Astrocyte (in vitro differentiated cells and primary cell): ENCODE measurements at regions not wholly inside any gene's neighbourhood (a gene's known extent, or its start where the extent isn't known, plus 50 kb on each side); places are given as distances from the start of the nearest gene placed in this dataset.
A peak's percentile ranks its signal among the peaks of the same experiment; 100 is the strongest.

Source experiments
- DNase-seq: peaks from one replicate; pipeline ENCODE4 v3.0.0-alpha.2; 2010; ENCODE audit warnings: low read depth
- FAIRE-seq: peaks from 2 replicates; lab custom pipeline; 2011; peaks lifted over from hg19 to GRCh38; lab: Jason Lieb, UNC
- H2AFZ ChIP-seq: 2 replicates; pipeline ENCODE4 v1.6.0; 2012; ENCODE audit warnings: low read depth, low read length, inconsistent platforms
- H3K27ac ChIP-seq: 2 replicates; pipeline ENCODE4 v1.5.1; 2011; ENCODE audit warnings: low read depth, low read length, inconsistent platforms
- H3K27me3 ChIP-seq: 2 replicates; pipeline ENCODE4 v1.6.0; 2011; ENCODE audit warnings: low read length, inconsistent platforms; ENCODE audit not compliant: insufficient read depth
- H3K36me3 ChIP-seq: 2 replicates; pipeline ENCODE4 v1.5.1; 2011; ENCODE audit warnings: low read length, inconsistent platforms; ENCODE audit not compliant: insufficient read depth
- H3K4me1 ChIP-seq: 2 replicates; pipeline ENCODE4 v1.5.1; 2011; ENCODE audit warnings: low read length, inconsistent platforms; ENCODE audit not compliant: insufficient read depth
- H3K4me2 ChIP-seq: 2 replicates; pipeline ENCODE4 v1.6.0; 2012; ENCODE audit warnings: low read length, inconsistent platforms
- H3K4me3 ChIP-seq: 2 replicates; pipeline ENCODE4 v1.5.1; 2011; ENCODE audit warnings: low read depth, mild to moderate bottlenecking, low read length, inconsistent platforms; ENCODE audit not compliant: insufficient read depth
- H3K79me2 ChIP-seq: 2 replicates; pipeline ENCODE4 v1.6.0; 2012; ENCODE audit warnings: mild to moderate bottlenecking, low read length, inconsistent platforms; ENCODE audit not compliant: insufficient read depth
- H3K9ac ChIP-seq: 2 replicates; pipeline ENCODE4 v1.6.0; 2012; ENCODE audit warnings: mild to moderate bottlenecking, low read length, inconsistent platforms
- H3K9me3 ChIP-seq: 2 replicates; pipeline ENCODE4 v1.5.1; 2012; ENCODE audit warnings: low read depth, mild to moderate bottlenecking, low read length, inconsistent platforms; ENCODE audit not compliant: insufficient read depth
- H4K20me1 ChIP-seq: 2 replicates; pipeline ENCODE4 v1.6.0; 2012; ENCODE audit warnings: low read length, inconsistent platforms; ENCODE audit not compliant: insufficient read depth
- H3K27ac Mint-ChIP-seq: one replicate; pipeline ENCODE4 v1.8.0; 2021; ENCODE audit warnings: mild to moderate bottlenecking, mixed read lengths; ENCODE audit not compliant: unreplicated experiment
- H3K27me3 Mint-ChIP-seq: one replicate; pipeline ENCODE4 v1.8.0; 2021; ENCODE audit warnings: low read depth, mixed read lengths; ENCODE audit not compliant: unreplicated experiment
- H3K36me3 Mint-ChIP-seq: one replicate; pipeline ENCODE4 v1.8.0; 2021; ENCODE audit warnings: low read depth, mixed read lengths; ENCODE audit not compliant: unreplicated experiment
- H3K4me1 Mint-ChIP-seq: one replicate; pipeline ENCODE4 v1.8.0; 2021; ENCODE audit warnings: low read depth, mixed read lengths; ENCODE audit not compliant: unreplicated experiment
- H3K4me3 Mint-ChIP-seq: one replicate; pipeline ENCODE4 v1.8.0; 2021; ENCODE audit warnings: mild to moderate bottlenecking, moderate library complexity, mixed read lengths; ENCODE audit not compliant: unreplicated experiment
- H3K9me3 Mint-ChIP-seq: one replicate; pipeline ENCODE4 v1.8.0; 2021; ENCODE audit warnings: mild to moderate bottlenecking, mixed read lengths; ENCODE audit not compliant: unreplicated experiment
- EZH2 ChIP-seq: IDR thresholded peaks from 2 replicates; pipeline ENCODE4 v1.6.1; 2012; ENCODE audit warnings: mild to moderate bottlenecking, low read length, inconsistent platforms; ENCODE audit not compliant: insufficient read depth
- TF ChIP-seq, protein P1 (sequence below): IDR thresholded peaks from 2 replicates; pipeline ENCODE4 v1.5.1; 2011; ENCODE audit warnings: low read depth, mild to moderate bottlenecking, inconsistent platforms, low read length, moderate library complexity; ENCODE audit not compliant: insufficient read depth

DNA sequence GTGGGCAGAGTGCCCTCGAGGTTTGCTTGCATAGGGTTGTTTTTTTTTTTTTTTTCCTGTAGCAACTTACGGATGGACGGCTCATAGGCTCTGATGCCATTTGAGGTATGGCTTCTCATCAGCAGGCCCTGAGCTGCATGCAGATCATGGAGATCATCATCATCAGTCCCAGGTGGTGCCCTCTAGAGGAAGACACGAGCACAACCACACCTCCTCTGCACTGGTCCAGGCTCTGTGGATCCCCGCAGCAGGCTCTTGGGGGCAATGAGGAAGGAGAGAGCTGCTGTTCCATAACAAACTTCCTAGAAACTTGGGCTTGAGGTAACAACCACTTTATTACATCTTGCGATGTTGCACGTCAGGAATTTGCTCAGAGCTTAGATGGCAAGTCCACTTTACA is 132.7 kb upstream of the CXCL12 start:
- H2AFZ ChIP-seq: no peak overlapping the region
- no peak for FAIRE-seq
- H3K4me3 Mint-ChIP-seq: no peak overlapping the region
- H3K4me3 ChIP-seq: no peak overlapping the region
- H3K27me3 ChIP-seq: no peaks in the 10 kb centered on the region
- peaks cover 2% of the 10 kb centered on the region for H3K9me3 Mint-ChIP-seq
- no peaks in the 10 kb centered on the region for H3K36me3 Mint-ChIP-seq
- H3K27ac ChIP-seq: no peak overlapping the region
- no peak for DNase-seq
- no peaks in the 10 kb centered on the region for H3K79me2 ChIP-seq
- no peaks in the 10 kb centered on the region for H3K36me3 ChIP-seq
- peaks cover 6% of the 10 kb centered on the region for H3K4me1 Mint-ChIP-seq
- H3K9ac ChIP-seq: no peak overlapping the region
- TF ChIP-seq EZH2: no peak
- TF ChIP-seq, protein P1, sequence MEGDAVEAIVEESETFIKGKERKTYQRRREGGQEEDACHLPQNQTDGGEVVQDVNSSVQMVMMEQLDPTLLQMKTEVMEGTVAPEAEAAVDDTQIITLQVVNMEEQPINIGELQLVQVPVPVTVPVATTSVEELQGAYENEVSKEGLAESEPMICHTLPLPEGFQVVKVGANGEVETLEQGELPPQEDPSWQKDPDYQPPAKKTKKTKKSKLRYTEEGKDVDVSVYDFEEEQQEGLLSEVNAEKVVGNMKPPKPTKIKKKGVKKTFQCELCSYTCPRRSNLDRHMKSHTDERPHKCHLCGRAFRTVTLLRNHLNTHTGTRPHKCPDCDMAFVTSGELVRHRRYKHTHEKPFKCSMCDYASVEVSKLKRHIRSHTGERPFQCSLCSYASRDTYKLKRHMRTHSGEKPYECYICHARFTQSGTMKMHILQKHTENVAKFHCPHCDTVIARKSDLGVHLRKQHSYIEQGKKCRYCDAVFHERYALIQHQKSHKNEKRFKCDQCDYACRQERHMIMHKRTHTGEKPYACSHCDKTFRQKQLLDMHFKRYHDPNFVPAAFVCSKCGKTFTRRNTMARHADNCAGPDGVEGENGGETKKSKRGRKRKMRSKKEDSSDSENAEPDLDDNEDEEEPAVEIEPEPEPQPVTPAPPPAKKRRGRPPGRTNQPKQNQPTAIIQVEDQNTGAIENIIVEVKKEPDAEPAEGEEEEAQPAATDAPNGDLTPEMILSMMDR: no peak
- no peaks in the 10 kb centered on the region for H4K20me1 ChIP-seq
- H3K9me3 ChIP-seq: no peaks in the 10 kb centered on the region
- H3K27ac Mint-ChIP-seq: no peak overlapping the region
- no peaks in the 10 kb centered on the region for H3K4me1 ChIP-seq
- H3K27me3 Mint-ChIP-seq: peaks cover 14% of the 10 kb centered on the region
- H3K4me2 ChIP-seq: no peak overlapping the region

DNA sequence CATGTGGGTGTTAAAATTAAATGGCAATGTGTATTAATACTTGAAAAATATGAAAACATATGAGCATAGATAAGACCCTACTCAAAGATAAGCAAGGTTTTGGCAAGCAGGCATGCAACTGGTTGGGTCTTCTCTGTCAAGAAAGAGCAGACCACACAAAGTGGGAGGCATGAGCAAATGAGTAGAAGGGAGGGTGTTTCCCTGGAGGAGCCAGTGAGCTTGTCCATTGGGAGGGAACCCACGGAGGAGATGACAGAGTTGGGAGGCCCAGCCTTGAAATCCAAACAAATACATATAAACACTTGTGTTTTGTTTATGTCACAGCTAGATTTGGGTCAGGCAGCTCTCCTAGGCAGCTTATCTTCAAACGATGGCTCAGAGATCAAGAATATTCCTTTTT is 134.5 kb upstream of the CXCL12 start:
- DNase-seq: no peak
- no peak for TF ChIP-seq EZH2
- TF ChIP-seq, protein P1: no peak
- H3K27ac ChIP-seq: no peak overlapping the region
- Mint-ChIP-seq H3K27me3 (peaks cover 12% of the 10 kb centered on the region), H3K4me3 (no peak overlapping the region), H3K36me3 (no peaks in the 10 kb centered on the region), H3K4me1 (peaks cover 6% of the 10 kb centered on the region), H3K9me3 (peaks cover 6% of the 10 kb centered on the region), H3K27ac (no peak overlapping the region)
- no peaks in the 10 kb centered on the region for H3K9me3 ChIP-seq
- no peak for FAIRE-seq
- no peaks in the 10 kb centered on the region for H3K27me3 ChIP-seq
- H3K4me1 ChIP-seq: no peaks in the 10 kb centered on the region
- H3K36me3 ChIP-seq: no peaks in the 10 kb centered on the region
- no peak overlapping the region for H3K4me3 ChIP-seq
- H3K4me2 ChIP-seq: no peak overlapping the region
- H4K20me1 ChIP-seq: no peaks in the 10 kb centered on the region
- H3K9ac ChIP-seq: no peak overlapping the region
- H3K79me2 ChIP-seq: no peaks in the 10 kb centered on the region
- no peak overlapping the region for H2AFZ ChIP-seq

DNA sequence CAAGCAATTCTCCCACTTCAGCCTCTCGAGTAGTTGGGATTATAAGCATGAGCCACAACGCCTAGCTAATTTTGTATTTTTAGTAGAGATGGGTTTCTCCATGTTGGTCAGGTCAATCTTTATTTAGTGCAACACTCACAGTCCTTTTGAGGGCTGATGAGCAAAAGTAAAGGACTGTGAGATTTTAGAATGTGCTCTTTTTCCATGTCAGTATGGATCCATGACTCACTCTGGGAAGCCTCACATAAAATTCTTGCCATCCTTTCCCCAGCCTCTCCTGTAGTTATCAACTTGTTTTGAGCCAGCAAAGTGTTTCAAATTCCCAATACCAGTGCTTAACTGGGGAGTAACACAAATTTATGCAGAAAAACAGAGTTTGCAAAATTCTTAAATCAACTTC is 135.8 kb upstream of the CXCL12 start:
- Histone ChIP-seq H3K4me1 (no peaks in the 10 kb centered on the region), H3K9ac (no peak overlapping the region), H3K79me2 (no peaks in the 10 kb centered on the region), H3K4me2 (no peak overlapping the region), H3K27ac (no peak overlapping the region), H2AFZ (no peak overlapping the region), H3K27me3 (no peaks in the 10 kb centered on the region), H3K36me3 (no peaks in the 10 kb centered on the region), H4K20me1 (no peaks in the 10 kb centered on the region), H3K9me3 (no peaks in the 10 kb centered on the region), H3K4me3 (no peak overlapping the region)
- Mint-ChIP-seq H3K27me3 (peaks cover 12% of the 10 kb centered on the region), H3K9me3 (peaks cover 7% of the 10 kb centered on the region), H3K27ac (no peak overlapping the region), H3K36me3 (no peaks in the 10 kb centered on the region), H3K4me1 (peaks cover 4% of the 10 kb centered on the region), H3K4me3 (no peak overlapping the region)
- no peak for FAIRE-seq
- TF ChIP-seq, protein P1: no peak
- no peak for TF ChIP-seq EZH2
- DNase-seq: peak; percentile 37
